HG03442 (cell line): ENCODE measurements at regions not wholly inside any gene's neighbourhood (a gene's known extent, or its start where the extent isn't known, plus 50 kb on each side); places are given as distances from the start of the nearest gene placed in this dataset.
"Not testable (repeated sequence)": the region's sequence is repeated elsewhere in the genome, so short reads cannot be mapped to it uniquely, and the experiment has no call there.

ENCODE experiments used
- ATAC-seq: cut with Tn5 transposase; IDR thresholded peaks from one replicate; pipeline ENCODE4 v1.9.1; 2021; ENCODE audit warnings: mild to moderate bottlenecking, moderate library complexity; ENCODE audit not compliant: unreplicated experiment

GRCh38 chr16:13697013-13697412 is 222.9 kb upstream of the ERCC4 start:
- no peak for ATAC-seq

GRCh38 chr16:13697568-13697967 is 222.4 kb upstream of the ERCC4 start:
- no peak for ATAC-seq

GRCh38 chr16:13702614-13703013 is 217.3 kb upstream of the ERCC4 start:
- ATAC-seq, result no peak

- ATAC-seq, result no peak
Observed at GRCh38 chr16:13708347-13709120, 211.4 kb upstream of the ERCC4 start.

- no peak for ATAC-seq
Observed at GRCh38 chr16:13718748-13719147, 201.2 kb upstream of the ERCC4 start.

GRCh38 chr16:13727943-13728342 is 192.0 kb upstream of the ERCC4 start:
- ATAC-seq, result no peak

GRCh38 chr16:13733561-13733960 is 186.4 kb upstream of the ERCC4 start:
- no peak for ATAC-seq

- not testable (repeated sequence) for ATAC-seq
Observed at GRCh38 chr16:13739621-13740373, 180.2 kb upstream of the ERCC4 start.

GRCh38 chr16:13742928-13743327 is 177.0 kb upstream of the ERCC4 start:
- ATAC-seq, result no peak

GRCh38 chr16:13743571-13743970 is 176.4 kb upstream of the ERCC4 start:
- no peak for ATAC-seq

- no peak for ATAC-seq
Observed at GRCh38 chr16:13756411-13757140, 163.4 kb upstream of the ERCC4 start.

GRCh38 chr16:13766334-13766733 is 153.6 kb upstream of the ERCC4 start:
- no peak for ATAC-seq

- ATAC-seq, result no peak
Observed at GRCh38 chr16:13767215-13767614, 152.7 kb upstream of the ERCC4 start.

GRCh38 chr16:13768471-13768870 is 151.5 kb upstream of the ERCC4 start:
- no peak for ATAC-seq

- ATAC-seq, result no peak
Observed at GRCh38 chr16:13770436-13770835, 149.5 kb upstream of the ERCC4 start.

GRCh38 chr16:13772782-13773181 is 147.2 kb upstream of the ERCC4 start:
- ATAC-seq, result no peak

- no peak for ATAC-seq
Observed at GRCh38 chr16:13779676-13780075, 140.3 kb upstream of the ERCC4 start.

GRCh38 chr16:13780406-13781168 is 139.4 kb upstream of the ERCC4 start:
- no peak for ATAC-seq

GRCh38 chr16:13781169-13781564 is 138.8 kb upstream of the ERCC4 start:
- ATAC-seq, result no peak

GRCh38 chr16:13781575-13782338 is 138.2 kb upstream of the ERCC4 start:
- no peak for ATAC-seq
